WTC11 (cell line): ENCODE measurements at regions not wholly inside any gene's neighbourhood (a gene's known extent, or its start where the extent isn't known, plus 50 kb on each side); places are given as distances from the start of the nearest gene placed in this dataset.

Experiments
- ATF1 ChIP-seq: sonication (generic); formaldehyde crosslinking; IDR thresholded peaks from 2 replicates; pipeline ENCODE4 v1.8.1; 2023; ENCODE audit warnings: mild to moderate bottlenecking, moderate library complexity, missing genetic modification reagents
- ATF2 ChIP-seq: sonication (generic); formaldehyde crosslinking; IDR thresholded peaks from 2 replicates; pipeline ENCODE4 v1.8.1; 2022; ENCODE audit warnings: low read depth, missing genetic modification reagents, borderline replicate concordance
- CREM ChIP-seq: sonication (generic); formaldehyde crosslinking; IDR thresholded peaks from 2 replicates; pipeline ENCODE4 v1.8.1; 2022; ENCODE audit warnings: mild to moderate bottlenecking, missing genetic modification reagents, moderate library complexity
- CTCF ChIP-seq: fragments of 200-600 bp; IDR thresholded peaks from 2 replicates; pipeline ENCODE4 v1.8.0; 2022; ENCODE audit warnings: antibody characterized with exemption
- JUN ChIP-seq: sonication (generic); formaldehyde crosslinking; IDR thresholded peaks from 2 replicates; pipeline ENCODE4 v1.8.0; 2023; ENCODE audit warnings: mild to moderate bottlenecking, missing genetic modification reagents
- NR1H2 ChIP-seq: sonication (generic); formaldehyde crosslinking; IDR thresholded peaks from 2 replicates; pipeline ENCODE4 v1.9.0; 2021; ENCODE audit warnings: mild to moderate bottlenecking, moderate library complexity, missing genetic modification reagents
- PREB ChIP-seq: sonication (generic); formaldehyde crosslinking; IDR thresholded peaks from 2 replicates; pipeline ENCODE4 v1.8.1; 2022; ENCODE audit warnings: mild to moderate bottlenecking, missing genetic modification reagents, moderate library complexity, borderline replicate concordance
- USF2 ChIP-seq: sonication (generic); formaldehyde crosslinking; IDR thresholded peaks from 2 replicates; pipeline ENCODE4 v1.8.1; 2023; ENCODE audit warnings: mild to moderate bottlenecking, missing genetic modification reagents, moderate library complexity

- TF ChIP-seq USF2 (CRISPR knock-in tag) (no peak), ATF1 (no peak), CTCF (no peak), ATF2 (CRISPR knock-in tag) (no peak), CREM (CRISPR knock-in tag) (no peak), PREB (no peak), JUN (no peak), NR1H2 (CRISPR knock-in tag) (no peak)
Observed at GRCh38 chr2:228878138-228878537, 392.9 kb downstream of the PID1 start.
